Thoracic aorta (tissue), 2 donors: ENCODE measurements at regions not wholly inside any gene's neighbourhood (a gene's known extent, or its start where the extent isn't known, plus 50 kb on each side); places are given as distances from the start of the nearest gene placed in this dataset.
"Not testable (repeated sequence)": the region's sequence is repeated elsewhere in the genome, so short reads cannot be mapped to it uniquely, and the experiment has no call there.

Experiments
- ATAC-seq: fragments of 150-250 bp; one replicate; pipeline ENCODE4 v1.8.0; 2017; ENCODE audit warnings: low read depth; ENCODE audit not compliant: insufficient number of reproducible peaks, low FRiP score
- DNase-seq: peaks from one replicate; pipeline ENCODE4 v3.0.0-alpha.2; 2020; ENCODE audit warnings: low spot score
- H3K27ac ChIP-seq, 2 donors: fragments of 200-600 bp; sonication (generic); 1 replicate in 1 of 2; 2 replicates in 1 of 2; pipeline ENCODE4 v1.5.1; 2016; ENCODE audit warnings: mild to moderate bottlenecking in 2 of 2, moderate library complexity in 2 of 2
- H3K27me3 ChIP-seq: fragments of 200-600 bp; sonication (generic); replicated peaks from 2 replicates; pipeline ENCODE4 v1.6.0; 2016; ENCODE audit warnings: mild to moderate bottlenecking; ENCODE audit not compliant: insufficient read depth
- H3K36me3 ChIP-seq: fragments of 200-600 bp; sonication (generic); one replicate; pipeline ENCODE4 v1.5.1; 2016
- H3K4me1 ChIP-seq, 2 donors: fragments of 200-600 bp; sonication (generic); 1 replicate in 1 of 2; 2 replicates in 1 of 2; pipeline versions ENCODE4 v1.5.1 to v1.6.0; 2016; ENCODE audit warnings: low read depth in 2 of 2, mild to moderate bottlenecking in 1 of 2; ENCODE audit not compliant: control insufficient read depth in 1 of 2
- H3K4me3 ChIP-seq: fragments of 200-600 bp; sonication (generic); 2 replicates; pipeline ENCODE4 v1.5.1; 2016; ENCODE audit warnings: mild to moderate bottlenecking
- H3K9me3 ChIP-seq: fragments of 200-600 bp; sonication (generic); 2 replicates; pipeline ENCODE4 v1.5.1; 2016
- TF ChIP-seq, protein P1 (sequence below): fragments of 200-600 bp; sonication (generic); IDR thresholded peaks from one replicate; pipeline ENCODE4 v1.5.1; 2019; ENCODE audit warnings: antibody characterized with exemption

DNA sequence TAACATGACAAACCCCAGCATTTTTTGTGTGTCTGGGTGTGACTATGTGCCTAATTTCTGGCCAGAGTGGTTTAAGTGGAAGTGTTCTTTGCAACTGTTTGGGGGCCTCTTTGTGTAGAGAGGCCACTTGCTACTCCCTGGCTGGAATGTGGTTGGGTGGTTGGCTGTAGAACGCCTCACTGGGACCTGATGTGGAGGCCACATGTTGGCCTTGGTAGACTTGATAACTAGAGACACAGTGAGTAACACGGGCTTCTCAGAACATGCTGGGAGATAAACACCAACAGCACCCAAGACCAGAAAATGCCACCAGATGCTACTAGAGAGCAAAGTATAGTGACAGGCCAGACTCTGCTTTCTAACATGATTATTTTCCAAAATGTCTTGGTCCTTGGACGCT, 111.2 kb upstream of the ZFP64 start:
- DNase-seq (no peak), ATAC-seq (no peak)
- Histone ChIP-seq H3K27ac (no peak overlapping the region), H3K9me3 (no peaks in the 10 kb centered on the region), H3K4me3 (no peak overlapping the region), H3K36me3 (no peaks in the 10 kb centered on the region), H3K27me3 (no peaks in the 10 kb centered on the region), H3K4me1 (no peaks in the 10 kb centered on the region)
- TF ChIP-seq, protein P1, sequence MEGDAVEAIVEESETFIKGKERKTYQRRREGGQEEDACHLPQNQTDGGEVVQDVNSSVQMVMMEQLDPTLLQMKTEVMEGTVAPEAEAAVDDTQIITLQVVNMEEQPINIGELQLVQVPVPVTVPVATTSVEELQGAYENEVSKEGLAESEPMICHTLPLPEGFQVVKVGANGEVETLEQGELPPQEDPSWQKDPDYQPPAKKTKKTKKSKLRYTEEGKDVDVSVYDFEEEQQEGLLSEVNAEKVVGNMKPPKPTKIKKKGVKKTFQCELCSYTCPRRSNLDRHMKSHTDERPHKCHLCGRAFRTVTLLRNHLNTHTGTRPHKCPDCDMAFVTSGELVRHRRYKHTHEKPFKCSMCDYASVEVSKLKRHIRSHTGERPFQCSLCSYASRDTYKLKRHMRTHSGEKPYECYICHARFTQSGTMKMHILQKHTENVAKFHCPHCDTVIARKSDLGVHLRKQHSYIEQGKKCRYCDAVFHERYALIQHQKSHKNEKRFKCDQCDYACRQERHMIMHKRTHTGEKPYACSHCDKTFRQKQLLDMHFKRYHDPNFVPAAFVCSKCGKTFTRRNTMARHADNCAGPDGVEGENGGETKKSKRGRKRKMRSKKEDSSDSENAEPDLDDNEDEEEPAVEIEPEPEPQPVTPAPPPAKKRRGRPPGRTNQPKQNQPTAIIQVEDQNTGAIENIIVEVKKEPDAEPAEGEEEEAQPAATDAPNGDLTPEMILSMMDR, result no peak

DNA sequence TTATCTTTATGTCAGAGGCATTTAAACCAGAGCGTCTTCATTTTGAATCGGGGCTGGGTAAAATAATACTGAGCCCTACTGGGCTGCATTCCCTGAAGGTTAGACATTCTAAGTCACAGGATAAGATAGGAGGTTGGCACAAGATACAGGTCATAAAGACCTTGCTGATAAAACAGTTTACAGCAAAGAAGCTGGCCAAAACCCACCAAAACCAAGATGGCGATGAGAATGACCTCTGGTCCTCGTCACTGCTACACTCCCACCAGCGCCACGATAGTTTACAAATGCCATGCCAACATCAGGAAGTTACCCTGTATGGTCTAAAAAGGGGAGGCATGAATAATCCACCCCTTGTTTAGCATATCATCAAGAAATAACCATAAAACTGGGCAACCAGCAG, 110.5 kb upstream of the ZFP64 start:
- not testable (repeated sequence) for H3K36me3 ChIP-seq, H3K27me3 ChIP-seq, H3K27ac ChIP-seq, H3K9me3 ChIP-seq, DNase-seq, H3K4me1 ChIP-seq, H3K4me3 ChIP-seq, ATAC-seq

DNA sequence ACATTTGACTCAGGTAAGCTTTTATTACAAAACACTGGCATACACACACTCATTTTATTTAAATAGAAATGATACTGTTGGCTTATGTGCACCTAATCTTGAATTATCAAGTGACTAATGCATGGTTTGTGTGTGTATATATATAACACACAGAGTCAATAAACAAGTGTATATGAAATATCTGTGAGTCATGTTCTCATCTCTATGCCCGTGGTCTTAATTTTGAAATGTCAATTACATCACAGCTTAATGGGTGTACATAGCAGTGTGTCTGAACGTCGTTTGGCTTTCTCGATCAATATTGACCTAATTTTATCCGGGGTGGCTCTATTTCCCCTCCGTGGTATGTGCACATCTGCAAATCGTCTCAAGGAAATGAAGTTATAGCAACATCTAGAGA, 104.0 kb upstream of the ZFP64 start:
- DNase-seq (no peak), ATAC-seq (no peak)
- no peak overlapping the region for H3K27ac ChIP-seq
- H3K27me3 ChIP-seq, result no peaks in the 10 kb centered on the region
- H3K4me1 ChIP-seq, result no peaks in the 10 kb centered on the region
- TF ChIP-seq, protein P1, result no peak
- no peaks in the 10 kb centered on the region for H3K9me3 ChIP-seq
- H3K4me3 ChIP-seq, result no peak overlapping the region
- H3K36me3 ChIP-seq, result no peaks in the 10 kb centered on the region

DNA sequence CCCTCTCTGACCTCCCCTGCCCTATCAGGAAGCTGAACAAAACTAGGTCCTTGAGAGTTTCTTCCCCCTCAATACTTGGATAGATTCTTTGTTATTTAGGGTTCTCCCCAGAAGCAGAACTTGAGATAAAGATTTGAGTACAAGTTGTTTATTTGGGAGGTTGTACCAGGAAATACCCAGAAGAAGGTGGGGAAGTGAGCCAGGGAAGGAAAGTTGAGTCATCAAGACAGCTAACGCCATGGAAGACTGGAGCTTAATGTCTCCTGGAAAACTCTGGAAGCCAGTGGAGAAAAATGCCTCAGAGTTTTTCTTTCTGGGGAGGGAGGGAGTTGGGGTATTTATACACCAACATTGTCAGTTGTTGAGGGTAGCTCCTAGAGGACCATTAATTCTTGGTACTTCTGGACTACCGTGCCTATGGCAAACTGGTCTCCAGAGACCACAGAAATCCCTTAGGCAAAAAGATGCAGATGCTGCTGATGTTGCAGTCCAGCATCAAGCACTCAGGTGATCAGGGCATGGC, 102.6 kb upstream of the ZFP64 start:
- no peaks in the 10 kb centered on the region for H3K4me1 ChIP-seq
- TF ChIP-seq, protein P1, result no peak

DNA sequence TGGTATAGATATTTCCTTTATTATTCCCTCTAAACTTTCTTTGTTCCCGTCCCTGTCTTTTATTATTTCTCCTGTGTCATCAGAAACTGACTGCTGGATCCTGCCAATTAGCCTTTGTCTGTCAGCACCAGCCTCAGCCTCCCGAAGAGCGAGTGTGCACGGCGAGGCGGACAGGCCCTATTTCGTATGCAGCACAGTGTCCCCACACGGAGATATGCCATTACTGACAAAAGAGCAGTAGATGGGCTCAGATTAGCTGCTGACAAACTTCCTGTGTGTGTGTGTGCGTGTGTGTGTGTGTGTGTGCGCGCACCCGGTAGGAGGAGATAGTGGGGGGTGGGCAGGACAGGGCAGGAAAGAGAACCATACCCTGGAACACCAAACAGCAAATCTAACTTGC, 99.5 kb upstream of the ZFP64 start:
- ATAC-seq (no peak), DNase-seq (no peak)
- Histone ChIP-seq H3K36me3 (no peaks in the 10 kb centered on the region), H3K4me1 (no peaks in the 10 kb centered on the region), H3K27me3 (no peaks in the 10 kb centered on the region), H3K27ac (no peak overlapping the region), H3K4me3 (no peak overlapping the region), H3K9me3 (no peaks in the 10 kb centered on the region)
- TF ChIP-seq, protein P1, result no peak

More for the DNA sequence above, 102.6 kb upstream of the ZFP64 start:
- Histone ChIP-seq H3K36me3 (no peaks in the 10 kb centered on the region), H3K27me3 (no peaks in the 10 kb centered on the region), H3K9me3 (no peaks in the 10 kb centered on the region), H3K27ac (no peak overlapping the region), H3K4me3 (no peak overlapping the region)
- DNase-seq, result no peak
- no peak for ATAC-seq

DNA sequence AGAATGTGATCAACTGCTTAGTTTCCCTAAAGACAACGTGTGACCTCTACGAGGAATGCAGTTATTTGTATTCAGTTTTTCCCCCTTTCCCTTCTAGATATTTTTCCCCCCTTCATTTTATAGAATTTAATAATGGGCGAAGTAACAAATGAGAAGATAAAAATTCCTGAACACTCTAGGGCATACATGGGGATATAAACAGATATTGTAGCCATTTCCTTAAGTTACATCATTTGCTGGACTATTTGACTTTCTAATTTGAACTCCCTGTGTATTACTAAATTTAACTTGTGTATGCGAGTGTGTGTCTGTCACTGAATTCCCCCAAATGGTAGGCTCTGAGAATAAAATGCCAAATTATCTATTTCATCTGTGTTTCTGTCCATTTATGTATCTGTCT, 99.0 kb upstream of the ZFP64 start:
- TF ChIP-seq, protein P1, result no peak
- no peak overlapping the region for H3K4me3 ChIP-seq

More for the DNA sequence above, 99.0 kb upstream of the ZFP64 start:
- H3K4me1 ChIP-seq, result no peaks in the 10 kb centered on the region
- H3K27ac ChIP-seq, result no peak overlapping the region
- H3K36me3 ChIP-seq, result no peaks in the 10 kb centered on the region
- ATAC-seq, result no peak
- no peak for DNase-seq
- no peaks in the 10 kb centered on the region for H3K9me3 ChIP-seq
- H3K27me3 ChIP-seq, result no peaks in the 10 kb centered on the region
